ENCODE measurements at regions not wholly inside any gene's neighbourhood (a gene's known extent, or its start where the extent isn't known, plus 50 kb on each side); places are given as distances from the start of the nearest gene placed in this dataset.
"Not testable (repeated sequence)": the region's sequence is repeated elsewhere in the genome, so short reads cannot be mapped to it uniquely, and the experiment has no call there.

GRCh38 chr4:66270356-66270755 is 600.1 kb upstream of the EPHA5 start:
- TF ChIP-seq TAF1 (IDR thresholded peaks at IDR 0.05; ENCODE audit: low read depth, low read length); POLR2A (IDR thresholded peaks at IDR 0.05; ENCODE audit: low read depth, low read length); PAX5 (IDR thresholded peaks at IDR 0.05; ENCODE audit: insufficient read depth, low read length, severe bottlenecking); POLR2AphosphoS5 (IDR thresholded peaks at IDR 0.05; ENCODE audit: low read depth, low read length); SPI1 (IDR thresholded peaks at IDR 0.05; ENCODE audit: low read depth, low read length): not testable (repeated sequence)
